Uterus (tissue), 3 donors: ENCODE measurements at regions not wholly inside any gene's neighbourhood (a gene's known extent, or its start where the extent isn't known, plus 50 kb on each side); places are given as distances from the start of the nearest gene placed in this dataset.
"Not testable (repeated sequence)": the region's sequence is repeated elsewhere in the genome, so short reads cannot be mapped to it uniquely, and the experiment has no call there.

ENCODE experiments used
- DNase-seq, 2 donors: peaks; one replicate each; pipeline ENCODE4 v3.0.0-alpha.2; 2019 to 2020
- H3K27ac ChIP-seq, 2 donors: fragments of 200-600 bp; sonication (generic); 1 replicate in 1 of 2; 2 replicates in 1 of 2; pipeline ENCODE4 v1.5.1; 2016 to 2018
- H3K27me3 ChIP-seq, 2 donors: fragments of 200-600 bp; sonication (generic); one replicate each; pipeline ENCODE4 v1.5.1; 2018 to 2019; ENCODE audit warnings: control low read depth in 1 of 2
- H3K36me3 ChIP-seq, 2 donors: fragments of 200-600 bp; sonication (generic); one replicate each; pipeline ENCODE4 v1.5.1; 2019; ENCODE audit warnings: control low read depth in 1 of 2
- H3K4me1 ChIP-seq, 2 donors: fragments of 200-600 bp; sonication (generic); one replicate each; pipeline ENCODE4 v1.5.1; 2018 to 2019; ENCODE audit warnings: control low read depth in 1 of 2
- H3K4me3 ChIP-seq, 2 donors: fragments of 200-600 bp; sonication (generic); 1 replicate in 1 of 2; 2 replicates in 1 of 2; pipeline ENCODE4 v1.5.1; 2018 to 2019; ENCODE audit warnings: mild to moderate bottlenecking in 1 of 2
- H3K9me3 ChIP-seq, 2 donors: fragments of 200-600 bp; sonication (generic); one replicate each; pipeline ENCODE4 v1.5.1; 2019; ENCODE audit warnings: control low read depth in 1 of 2
- CTCF ChIP-seq, 4 experiments: fragments of 200-600 bp in 2 of 4; fragments of 450-650 bp in 2 of 4; sonication (generic) in 2 of 4; IDR thresholded peaks; one replicate each; pipeline ENCODE4 v1.5.1; 2016 to 2019; ENCODE audit warnings: antibody characterized with exemption in 4 of 4, mild to moderate bottlenecking in 2 of 4, moderate library complexity in 1 of 4
- POLR2A ChIP-seq, 2 donors: fragments of 450-650 bp; IDR thresholded peaks; one replicate each; pipeline ENCODE4 v1.6.1; 2016; ENCODE audit warnings: antibody characterized with exemption in 2 of 2, mild to moderate bottlenecking in 1 of 2, moderate library complexity in 1 of 2
- intact Hi-C: fragments of 100-400 bp; cut with DNase I; formaldehyde crosslinking; loops from one replicate; pipeline ENCODE4 v1.15.1; 2023; ENCODE audit warnings: low total_unique reads
- donor health status: DM: yes; HTN: yes; CAD: no.

- Histone ChIP-seq H3K4me3 (no peak overlapping the region), H3K4me1 (no peaks in the 10 kb centered on the region), H3K9me3 (no peaks in the 10 kb centered on the region), H3K27ac (no peak overlapping the region), H3K27me3 (no peaks in the 10 kb centered on the region), H3K36me3 (no peaks in the 10 kb centered on the region)
- TF ChIP-seq POLR2A (IDR thresholded peaks at IDR 0.05), result no peak
- TF ChIP-seq CTCF (IDR thresholded peaks at IDR 0.05), result no peak
- DNase-seq, result no peak
- intact Hi-C loops, result no loop called here
Observed at GRCh38 chr6:82507112-82507511, 143.5 kb downstream of the TPBG start.

- H3K36me3 ChIP-seq, result no peaks in the 10 kb centered on the region
- no peaks in the 10 kb centered on the region for H3K27me3 ChIP-seq
- intact Hi-C loops, result no loop called here
- no peaks in the 10 kb centered on the region for H3K9me3 ChIP-seq
- no peak for DNase-seq
- no peak overlapping the region for H3K4me3 ChIP-seq
- no peaks in the 10 kb centered on the region for H3K4me1 ChIP-seq
- no peak for TF ChIP-seq CTCF (IDR thresholded peaks at IDR 0.05)
- no peak for TF ChIP-seq POLR2A (IDR thresholded peaks at IDR 0.05)
- no peak overlapping the region for H3K27ac ChIP-seq
Observed at GRCh38 chr6:82511546-82511945, 147.9 kb downstream of the TPBG start.

GRCh38 chr6:82517896-82518295 is 154.3 kb downstream of the TPBG start:
- H3K9me3 ChIP-seq, intact Hi-C loops, H3K4me1 ChIP-seq, H3K36me3 ChIP-seq, H3K27ac ChIP-seq, DNase-seq, H3K4me3 ChIP-seq, H3K27me3 ChIP-seq: not testable (repeated sequence)

DNA sequence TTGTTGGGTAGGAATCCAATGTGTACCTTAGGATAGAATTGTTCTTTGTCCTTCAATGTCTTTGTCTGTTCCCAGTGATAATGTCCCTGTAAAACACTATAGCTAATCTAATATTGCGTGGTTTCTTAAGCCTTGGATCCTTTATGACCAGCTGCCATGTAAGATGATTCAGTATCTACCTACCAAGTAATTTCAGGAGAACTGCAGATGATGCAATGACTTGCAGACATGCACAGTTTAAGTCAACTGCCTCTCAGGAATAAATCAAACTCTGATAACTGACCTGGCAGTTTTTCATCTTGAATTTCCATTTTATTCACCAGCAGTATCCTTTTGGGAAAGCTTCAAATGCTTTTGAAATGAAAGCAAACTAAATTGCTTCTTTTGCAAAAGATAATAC is 157.8 kb downstream of the TPBG start:
- no peak overlapping the region for H3K27ac ChIP-seq
- no peak overlapping the region for H3K4me3 ChIP-seq
- H3K9me3 ChIP-seq, result no peaks in the 10 kb centered on the region
- H3K4me1 ChIP-seq, result no peaks in the 10 kb centered on the region
- no peaks in the 10 kb centered on the region for H3K36me3 ChIP-seq
- intact Hi-C loops, result no loop called here
- DNase-seq, result no peak
- H3K27me3 ChIP-seq, result no peaks in the 10 kb centered on the region
- TF ChIP-seq CTCF (IDR thresholded peaks at IDR 0.05) (no peak), POLR2A (IDR thresholded peaks at IDR 0.05) (no peak)

GRCh38 chr6:82521861-82522260 is 158.2 kb downstream of the TPBG start:
- H3K4me3 ChIP-seq, result no peak overlapping the region
- no peak overlapping the region for H3K27ac ChIP-seq
- no peaks in the 10 kb centered on the region for H3K9me3 ChIP-seq
- intact Hi-C loops, result no loop called here
- no peaks in the 10 kb centered on the region for H3K27me3 ChIP-seq
- no peaks in the 10 kb centered on the region for H3K4me1 ChIP-seq
- H3K36me3 ChIP-seq, result no peaks in the 10 kb centered on the region
- no peak for TF ChIP-seq CTCF (IDR thresholded peaks at IDR 0.05)
- no peak for TF ChIP-seq POLR2A (IDR thresholded peaks at IDR 0.05)
- no peak for DNase-seq

DNA sequence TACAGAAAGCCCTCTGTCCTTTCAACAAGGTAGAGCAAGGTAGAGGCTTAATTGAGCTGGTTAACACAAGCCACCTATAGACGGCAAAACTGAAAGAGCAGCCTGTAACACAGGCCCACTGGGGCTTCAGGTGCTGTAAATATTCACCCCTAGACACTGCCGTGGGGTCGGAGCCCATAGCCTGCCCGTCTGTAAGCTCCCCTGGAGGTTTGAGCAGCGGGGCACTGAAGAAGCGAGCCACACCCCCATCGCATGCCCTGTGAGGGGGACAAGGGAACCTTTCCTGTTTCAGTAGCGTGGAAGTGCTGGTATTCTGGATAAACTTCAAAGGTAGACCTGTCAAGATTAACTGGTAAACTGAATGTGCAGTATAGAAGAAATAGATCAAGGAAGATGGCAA is 160.4 kb downstream of the TPBG start:
- H3K36me3 ChIP-seq, result no peaks in the 10 kb centered on the region
- H3K4me1 ChIP-seq, result no peaks in the 10 kb centered on the region
- TF ChIP-seq POLR2A (IDR thresholded peaks at IDR 0.05) (no peak), CTCF (IDR thresholded peaks at IDR 0.05) (no peak)
- H3K27ac ChIP-seq, result no peak overlapping the region
- H3K27me3 ChIP-seq, result no peaks in the 10 kb centered on the region
- DNase-seq, result no peak
- H3K9me3 ChIP-seq, result no peaks in the 10 kb centered on the region
- intact Hi-C loops, result no loop called here
- no peak overlapping the region for H3K4me3 ChIP-seq
